HL-60 (cell line): ENCODE measurements at regions not wholly inside any gene's neighbourhood (a gene's known extent, or its start where the extent isn't known, plus 50 kb on each side); places are given as distances from the start of the nearest gene placed in this dataset.

Source experiments
- DNase-seq, 2 experiments: peaks; one replicate each; pipeline ENCODE4 v3.0.0-alpha.2; 2010 to 2020; ENCODE audit warnings: low read depth in 1 of 2, low spot score in 1 of 2
- H3K27ac ChIP-seq: fragments of 250-450 bp; sonication (Bioruptor Pico); replicated peaks from 2 replicates; pipeline ENCODE4 v1.5.1; 2020; ENCODE audit warnings: mild to moderate bottlenecking, moderate library complexity
- H3K27me3 ChIP-seq: fragments of 250-450 bp; sonication (Bioruptor Pico); 2 replicates; pipeline ENCODE4 v1.5.1; 2021; ENCODE audit warnings: mild to moderate bottlenecking, moderate library complexity; ENCODE audit not compliant: insufficient read depth, poor library complexity, severe bottlenecking
- H3K4me3 ChIP-seq: replicated peaks from 2 replicates; pipeline ENCODE4 v1.5.1; 2011; ENCODE audit warnings: mild to moderate bottlenecking, control low read depth, low read length; ENCODE audit not compliant: insufficient read depth
- CTCF ChIP-seq: IDR thresholded peaks from one replicate; pipeline ENCODE4 v1.5.1; 2011; ENCODE audit warnings: low read length, control low read depth, inconsistent platforms; ENCODE audit not compliant: insufficient read depth
- GABPA ChIP-seq: IDR thresholded peaks from 2 replicates; pipeline ENCODE4 v1.6.1; 2012; ENCODE audit warnings: low read depth
- POLR2AphosphoS5 ChIP-seq: IDR thresholded peaks from 2 replicates; pipeline ENCODE4 v1.6.1; 2012; ENCODE audit warnings: low read depth
- REST ChIP-seq: IDR thresholded peaks from 2 replicates; pipeline ENCODE4 v1.6.1; 2012; ENCODE audit warnings: low read depth; ENCODE audit not compliant: insufficient replicate concordance
- SPI1 ChIP-seq: IDR thresholded peaks from 2 replicates; pipeline ENCODE4 v1.6.1; 2012; ENCODE audit warnings: low read depth, mild to moderate bottlenecking, borderline replicate concordance

GRCh38 chr2:193847130-193847529 lies 1652.4 kb upstream of the TMEFF2 start:
- H3K27me3 ChIP-seq: no peaks in the 10 kb centered on the region
- DNase-seq: no peak

GRCh38 chr2:193845604-193846003 lies 1650.9 kb upstream of the TMEFF2 start:
- no peak for DNase-seq
- TF ChIP-seq CTCF: no peak
- TF ChIP-seq POLR2AphosphoS5: no peak
- no peak for TF ChIP-seq REST
- TF ChIP-seq GABPA: no peak
- TF ChIP-seq SPI1: no peak
- H3K27me3 ChIP-seq: no peaks in the 10 kb centered on the region
- H3K4me3 ChIP-seq: no peak overlapping the region
- H3K27ac ChIP-seq: no peak overlapping the region

More at GRCh38 chr2:193847130-193847529, 1652.4 kb upstream of the TMEFF2 start:
- no peak for TF ChIP-seq POLR2AphosphoS5
- TF ChIP-seq REST: no peak
- no peak for TF ChIP-seq CTCF
- no peak for TF ChIP-seq SPI1
- TF ChIP-seq GABPA: no peak
- Histone ChIP-seq H3K27ac (no peak overlapping the region), H3K4me3 (no peak overlapping the region)

GRCh38 chr2:193843675-193844074 lies 1648.9 kb upstream of the TMEFF2 start:
- no peak overlapping the region for H3K4me3 ChIP-seq
- DNase-seq: no peak
- H3K27me3 ChIP-seq: no peaks in the 10 kb centered on the region
- H3K27ac ChIP-seq: no peak overlapping the region
- TF ChIP-seq GABPA: no peak
- no peak for TF ChIP-seq CTCF
- no peak for TF ChIP-seq REST
- no peak for TF ChIP-seq POLR2AphosphoS5
- no peak for TF ChIP-seq SPI1
